GM12891 (cell line): ENCODE measurements at regions not wholly inside any gene's neighbourhood (a gene's known extent, or its start where the extent isn't known, plus 50 kb on each side); places are given as distances from the start of the nearest gene placed in this dataset.
"Not testable (repeated sequence)": the region's sequence is repeated elsewhere in the genome, so short reads cannot be mapped to it uniquely, and the experiment has no call there.

Source experiments
- DNase-seq: peaks from one replicate; pipeline ENCODE4 v3.0.0; 2011; ENCODE audit warnings: low spot score; ENCODE audit not compliant: insufficient read length
- FAIRE-seq: peaks from 2 replicates; lab custom pipeline; 2011; peaks lifted over from hg19 to GRCh38; lab: Jason Lieb, UNC
- PAX5 ChIP-seq: IDR thresholded peaks from 2 replicates; pipeline ENCODE4 v1.6.1; 2011; ENCODE audit warnings: low read length, moderate library complexity, mild to moderate bottlenecking; ENCODE audit not compliant: insufficient read depth, severe bottlenecking
- POLR2A ChIP-seq: IDR thresholded peaks from 2 replicates; pipeline ENCODE4 v1.6.1; 2011; ENCODE audit warnings: low read depth, low read length, control low read depth
- POLR2AphosphoS5 ChIP-seq: IDR thresholded peaks from 2 replicates; pipeline ENCODE4 v1.6.1; 2011; ENCODE audit warnings: low read depth, low read length, control low read depth
- POU2F2 ChIP-seq: IDR thresholded peaks from 2 replicates; pipeline ENCODE4 v1.6.1; 2011; ENCODE audit warnings: low read depth, mild to moderate bottlenecking, control low read depth, low read length, moderate library complexity
- SPI1 ChIP-seq: IDR thresholded peaks from 2 replicates; pipeline ENCODE4 v1.6.1; 2011; ENCODE audit warnings: low read depth, low read length, control low read depth
- TAF1 ChIP-seq: IDR thresholded peaks from 2 replicates; pipeline ENCODE4 v1.6.1; 2011; ENCODE audit warnings: low read depth, low read length, control low read depth

DNA sequence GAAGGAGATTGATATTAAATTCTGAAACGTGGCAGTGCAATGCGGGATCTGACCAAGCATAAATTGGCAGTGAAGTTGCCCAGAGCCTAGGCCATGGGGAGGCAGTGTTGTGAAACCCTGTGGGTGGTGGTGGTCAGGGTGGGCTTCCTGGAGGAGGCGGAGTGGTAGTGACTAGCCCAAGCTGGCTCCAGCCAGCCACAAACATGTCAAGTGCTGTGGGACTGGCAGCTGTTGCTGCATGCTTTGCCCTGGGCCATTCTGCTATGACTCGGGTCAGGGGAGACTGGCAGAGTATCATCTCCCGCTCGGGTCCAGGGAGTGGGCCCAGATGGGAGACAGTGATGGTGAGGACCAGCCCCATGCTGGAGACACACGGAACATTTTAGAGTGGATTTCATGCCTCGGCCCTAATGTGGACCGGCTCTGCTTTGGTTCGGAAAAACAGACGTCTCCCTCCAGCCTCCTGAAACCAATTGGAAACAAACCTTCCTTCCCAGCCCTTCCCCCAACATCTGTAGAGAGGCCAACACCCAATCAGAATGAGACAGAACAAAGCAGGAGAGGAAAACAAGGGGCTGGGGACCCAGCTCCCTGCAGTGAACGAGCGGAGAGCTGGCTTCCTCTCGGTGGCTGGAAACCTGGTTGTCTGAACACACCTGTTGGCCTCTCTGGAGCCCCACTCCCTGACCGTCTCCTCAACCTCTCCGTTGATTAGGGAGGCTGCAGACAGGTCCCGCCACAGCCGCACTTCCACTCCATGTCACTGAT lies 58.2 kb downstream of the TMEM270 start:
- FAIRE-seq (no peak), DNase-seq (no peak)

DNA sequence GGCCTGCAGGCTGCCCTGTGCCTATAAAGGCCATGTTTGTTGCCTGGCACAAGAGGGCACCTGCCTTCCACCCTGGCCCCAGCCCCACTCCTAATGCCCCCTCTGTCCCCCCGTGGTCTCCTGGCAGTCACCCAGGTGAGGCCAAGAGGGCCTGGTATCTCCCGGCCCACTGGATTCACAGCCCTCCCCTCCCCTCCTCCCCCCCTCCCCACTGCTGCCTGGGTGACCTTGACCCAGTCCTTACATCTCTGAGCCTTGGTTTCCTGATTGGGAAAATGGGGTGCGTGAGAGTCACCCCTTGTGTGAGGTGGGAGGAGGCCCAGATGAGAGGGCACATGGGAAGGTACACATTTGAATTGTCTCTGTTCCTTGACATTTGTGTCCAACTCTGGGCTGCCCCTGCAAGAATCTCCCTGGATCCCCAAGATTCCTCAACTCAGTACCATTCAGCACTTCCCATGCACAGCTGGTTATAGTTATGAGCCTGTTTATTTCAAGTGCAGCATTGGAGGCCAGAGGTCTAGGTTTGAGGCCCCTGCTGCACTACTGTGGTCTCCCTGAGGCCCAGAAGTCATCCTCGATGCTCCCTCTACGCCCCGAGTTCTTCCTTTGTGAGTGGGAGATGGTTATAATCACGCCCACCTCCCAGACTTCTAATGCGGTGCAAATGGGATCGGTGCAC lies 58.9 kb downstream of the TMEM270 start:
- no peak for DNase-seq
- no peak for FAIRE-seq
- TF ChIP-seq POU2F2 (no peak), SPI1 (no peak), POLR2AphosphoS5 (no peak), PAX5 (no peak), TAF1 (no peak), POLR2A (no peak)

More for the DNA sequence above, 58.2 kb downstream of the TMEM270 start:
- TF ChIP-seq TAF1 = no peak
- TF ChIP-seq POU2F2 = no peak
- no peak for TF ChIP-seq POLR2A
- no peak for TF ChIP-seq POLR2AphosphoS5
- TF ChIP-seq PAX5 = no peak
- no peak for TF ChIP-seq SPI1

DNA sequence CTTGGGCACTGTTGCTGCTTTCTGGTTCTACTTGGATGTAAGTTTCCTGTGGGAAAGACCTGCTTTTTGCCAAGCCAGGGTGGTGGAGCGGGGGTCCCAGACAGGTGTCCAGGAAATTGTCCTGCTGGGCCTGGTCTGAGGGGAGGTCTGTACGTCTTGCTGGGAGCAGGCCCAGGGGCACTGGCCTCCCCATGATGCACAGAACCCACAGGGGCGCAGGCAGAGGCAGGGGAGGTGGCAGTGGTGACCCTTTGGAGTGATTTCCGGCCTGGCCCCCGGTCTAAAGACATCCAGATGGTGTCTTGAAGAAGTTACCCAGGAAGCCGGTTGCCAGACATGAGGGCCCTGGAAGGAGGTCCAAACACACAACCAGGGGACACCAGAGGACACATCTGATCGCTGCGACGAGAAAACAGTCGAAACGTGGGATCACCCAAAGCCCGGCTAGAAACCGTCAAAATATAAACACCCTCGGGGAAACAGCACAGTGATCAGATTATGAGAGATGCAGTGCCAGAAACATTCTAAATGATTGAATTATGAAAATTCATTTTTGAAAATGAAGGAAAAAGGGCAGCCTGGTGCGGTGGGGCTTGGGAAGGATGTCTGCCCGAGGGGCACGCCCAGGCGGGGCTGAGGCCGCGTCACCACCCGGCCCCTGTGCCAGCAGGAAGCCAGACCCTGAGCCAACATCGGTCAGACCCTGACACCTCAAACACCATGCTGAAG lies 59.6 kb downstream of the TMEM270 start:
- TF ChIP-seq SPI1 (no peak), POU2F2 (no peak), POLR2AphosphoS5 (no peak), PAX5 (no peak)
- FAIRE-seq (no peak), DNase-seq (no peak)

DNA sequence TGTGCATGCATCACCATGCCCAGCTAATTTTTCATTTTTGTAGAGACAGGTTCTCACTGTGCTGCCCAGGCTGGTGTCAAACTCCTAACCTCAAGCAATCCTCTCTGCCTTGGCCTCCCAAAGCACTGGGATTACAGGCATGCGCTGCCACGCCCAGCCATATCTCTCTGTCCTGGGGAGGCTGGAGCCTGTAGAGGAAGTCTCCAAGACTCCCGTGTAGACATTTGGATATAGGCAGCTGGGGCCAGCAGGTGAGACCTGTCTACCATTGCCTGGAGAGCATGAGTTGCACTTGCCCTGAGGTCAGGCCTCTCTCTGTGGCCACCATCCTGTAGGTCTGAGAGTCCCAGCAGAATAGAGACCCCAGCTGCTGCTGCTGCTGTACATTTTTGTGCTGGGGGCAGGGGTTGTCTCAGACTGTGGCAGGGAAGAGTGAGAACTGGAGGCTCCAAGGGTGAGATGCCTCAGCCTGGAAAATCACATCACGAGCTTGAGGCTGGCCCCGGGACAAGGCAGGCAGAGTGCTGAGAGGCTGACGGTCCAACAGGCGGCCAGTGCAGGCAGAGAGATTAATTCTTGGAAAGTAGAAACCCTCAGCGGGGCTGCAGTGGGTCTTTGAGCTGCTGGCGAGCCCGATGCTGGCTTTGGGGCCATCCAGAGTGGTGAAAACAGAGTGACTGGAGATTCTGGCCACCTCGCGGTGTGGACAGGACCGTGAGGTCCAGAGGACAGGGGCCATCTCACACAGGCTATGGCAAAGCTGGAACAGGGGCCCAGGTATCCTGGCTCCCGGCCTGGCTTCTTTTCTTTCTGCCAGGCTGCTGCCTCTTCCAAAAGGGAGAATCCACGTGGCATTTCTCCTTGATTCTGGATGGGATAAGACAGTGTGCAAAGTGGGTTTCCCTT lies 60.9 kb downstream of the TMEM270 start:
- no peak for TF ChIP-seq TAF1
- TF ChIP-seq PAX5 = no peak
- TF ChIP-seq POLR2AphosphoS5 = no peak
- TF ChIP-seq POU2F2 = no peak
- no peak for TF ChIP-seq SPI1
- no peak for TF ChIP-seq POLR2A
- FAIRE-seq (no peak), DNase-seq (no peak)

DNA sequence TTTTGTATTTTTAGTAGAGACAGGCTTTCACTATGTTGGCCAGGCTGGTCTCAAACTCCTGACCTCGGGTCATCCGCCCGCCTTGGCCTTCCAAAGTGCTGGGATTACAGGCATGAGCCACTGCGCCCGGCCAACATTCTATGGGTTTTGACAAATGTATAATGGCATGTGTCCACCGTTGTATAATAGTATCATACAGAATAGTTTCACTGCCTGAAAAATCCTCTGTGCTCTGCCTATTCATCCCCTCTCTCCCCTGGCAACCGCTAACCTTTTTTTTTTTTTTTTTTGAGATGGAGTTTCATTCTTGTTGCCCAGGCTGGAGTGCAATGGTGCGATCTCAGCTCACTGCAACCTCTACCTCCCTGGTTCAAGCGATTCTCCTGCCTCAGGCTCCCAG lies 67.7 kb downstream of the TMEM270 start:
- not testable (repeated sequence) for DNase-seq, FAIRE-seq

DNA sequence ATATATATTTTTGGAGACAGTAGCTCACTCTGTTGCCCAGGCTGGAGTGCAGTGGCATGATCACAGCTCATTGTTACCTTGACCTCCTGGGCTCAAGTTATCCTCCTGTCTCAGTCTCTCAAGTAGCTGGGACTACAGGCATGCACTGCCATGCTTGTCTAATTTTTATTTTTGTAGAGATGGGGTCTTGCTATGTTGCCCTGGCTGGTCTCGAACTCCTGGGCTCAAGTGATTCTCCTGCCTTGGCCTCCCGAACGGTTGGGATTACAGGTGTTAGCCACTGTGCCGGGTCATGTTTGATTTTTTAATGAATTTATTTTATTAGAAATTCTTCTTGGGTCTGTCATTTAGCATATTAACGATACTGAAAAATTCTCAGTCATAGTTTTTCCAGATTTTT lies 70.5 kb downstream of the TMEM270 start:
- no peak for FAIRE-seq
- TF ChIP-seq POLR2A (no peak), SPI1 (no peak), POLR2AphosphoS5 (no peak), POU2F2 (no peak), PAX5 (no peak), TAF1 (no peak)
- no peak for DNase-seq

DNA sequence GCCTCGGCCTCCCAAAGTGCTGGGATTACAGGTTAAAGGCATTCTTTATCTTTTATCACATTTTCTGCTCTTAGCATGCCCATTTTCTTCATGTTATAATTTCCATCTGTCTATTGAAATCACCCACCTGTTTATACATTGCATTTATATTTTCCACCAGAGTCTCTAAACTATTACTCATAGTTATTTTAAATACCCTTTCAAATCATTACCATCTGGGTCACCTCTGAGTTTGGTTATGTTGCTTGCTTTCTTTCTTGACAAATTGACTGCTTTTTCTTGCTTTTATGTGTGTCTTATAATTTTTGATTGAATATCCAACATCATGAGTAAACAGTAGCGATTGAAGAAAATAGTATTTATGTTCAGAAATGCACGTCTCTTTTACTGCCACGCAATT lies 71.4 kb downstream of the TMEM270 start:
- TF ChIP-seq POLR2AphosphoS5 (no peak), SPI1 (no peak), PAX5 (no peak), POU2F2 (no peak), TAF1 (no peak), POLR2A (no peak)
- DNase-seq (no peak), FAIRE-seq (no peak)

DNA sequence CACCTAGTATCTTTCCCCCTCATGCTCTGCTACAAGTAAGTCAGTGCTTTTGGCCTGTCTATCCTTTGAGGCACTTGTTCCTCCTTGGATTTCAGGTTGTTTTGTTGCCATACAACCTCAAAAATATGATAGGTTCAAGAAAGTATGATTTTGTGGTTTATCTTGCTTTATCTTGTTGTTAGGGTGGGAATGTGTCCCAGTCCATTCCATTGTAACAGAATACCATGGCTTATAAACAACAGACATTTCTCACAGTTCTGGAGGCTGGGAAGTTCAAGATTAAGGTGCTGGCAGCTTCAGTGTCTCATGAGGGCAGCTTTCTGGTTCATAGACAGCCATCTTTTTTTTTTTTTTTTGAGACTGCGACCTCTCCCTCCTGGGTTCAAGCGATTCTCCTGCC lies 72.1 kb downstream of the TMEM270 start:
- FAIRE-seq (no peak), DNase-seq (no peak)
- TF ChIP-seq POLR2AphosphoS5 = no peak
- no peak for TF ChIP-seq POLR2A
- no peak for TF ChIP-seq TAF1
- TF ChIP-seq SPI1 = no peak
- no peak for TF ChIP-seq POU2F2
- no peak for TF ChIP-seq PAX5
